HepG2 (cell line): ENCODE measurements at regions not wholly inside any gene's neighbourhood (a gene's known extent, or its start where the extent isn't known, plus 50 kb on each side); places are given as distances from the start of the nearest gene placed in this dataset.

Source experiments
- ATAC-seq: fragments of 200-7000 bp; cut with Tn5 transposase; 3 replicates; pipeline ENCODE4 v1.9.1; 2020; ENCODE audit warnings: mild to moderate bottlenecking, moderate library complexity
- BruUV-seq: library from RNA; stranded (reverse); fragments of 400-500 nt; replicated peaks from 2 replicates; lab custom pipeline; 2021; lab: Mats Ljungman, UMichigan
- CTCF ChIA-PET: fragments of 300-600 bp; formaldehyde crosslinking; extraction: SDS; loops from one replicate; lab custom pipeline; 2021; ENCODE audit warnings: low total read pairs, inconsistent platforms, low intra/inter-chr PET ratio; lab: Yijun Ruan, JAX
- POLR2A ChIA-PET: fragments of 350-600 bp; sonication (Branson Sonifier 250); formaldehyde crosslinking; loops from one replicate; lab custom pipeline; 2020; ENCODE audit warnings: antibody characterized with exemption, inconsistent platforms; lab: Yijun Ruan, JAX
- DNase-seq: peaks from one replicate; pipeline ENCODE4 v3.0.0-alpha.2; 2015; ENCODE audit warnings: low spot score
- FAIRE-seq: peaks from 3 replicates; lab custom pipeline; 2011; peaks lifted over from hg19 to GRCh38; lab: Jason Lieb, UNC
- H2AFZ ChIP-seq: one replicate; pipeline ENCODE4 v1.6.1; 2011; ENCODE audit warnings: low read length, inconsistent platforms
- H3K27ac ChIP-seq: fragments of 300-600 bp; 3 replicates; pipeline ENCODE4 v1.8.0; 2011; ENCODE audit warnings: mixed run types, mild to moderate bottlenecking, mixed read lengths, low read length, inconsistent platforms; ENCODE audit not compliant: insufficient read depth; ENCODE audit errors: extremely low read length
- H3K27me3 ChIP-seq, 2 experiments: fragments of 200-600 bp in 1 of 2; 2 replicates in 1 of 2; 3 replicates in 1 of 2; pipeline versions ENCODE4 v1.6.0 to v1.8.0; 2011; ENCODE audit warnings: low read length in 2 of 2, mild to moderate bottlenecking in 2 of 2, moderate library complexity in 2 of 2, inconsistent platforms in 1 of 2; ENCODE audit not compliant: insufficient read depth in 2 of 2, control insufficient read depth in 1 of 2
- H3K36me3 ChIP-seq, 2 experiments: fragments of 200-600 bp in 1 of 2; replicated peaks in 1 of 2; 2 replicates in 1 of 2; 3 replicates in 1 of 2; pipeline versions ENCODE4 v1.5.1 to v1.8.0; 2011; ENCODE audit warnings: low read length in 2 of 2, inconsistent platforms in 1 of 2; ENCODE audit not compliant: insufficient read depth in 2 of 2, control insufficient read depth in 1 of 2
- H3K4me1 ChIP-seq: 2 replicates; pipeline ENCODE4 v1.5.1; 2012; ENCODE audit warnings: low read length, inconsistent platforms; ENCODE audit not compliant: insufficient read depth
- H3K4me2 ChIP-seq: 2 replicates; pipeline ENCODE4 v1.6.0; 2011; ENCODE audit warnings: low read depth, low read length, inconsistent platforms
- H3K4me3 ChIP-seq, 3 experiments: fragments of 200-600 bp in 1 of 3; sonication (generic), shearing (Covaris generic) in 1 of 3; replicated peaks in 1 of 3; 2 replicates each; pipeline ENCODE4 v1.5.1; 2011 to 2016; ENCODE audit warnings: low read length in 3 of 3, inconsistent platforms in 2 of 3, low read depth in 2 of 3, mild to moderate bottlenecking in 2 of 3, control low read depth in 1 of 3, mixed read lengths in 1 of 3; ENCODE audit not compliant: insufficient read depth in 1 of 3
- H3K79me2 ChIP-seq: one replicate; pipeline ENCODE4 v1.6.1; 2011; ENCODE audit warnings: low read length, inconsistent platforms; ENCODE audit not compliant: insufficient read depth
- H3K9ac ChIP-seq: 2 replicates; pipeline ENCODE4 v1.6.0; 2011; ENCODE audit warnings: mild to moderate bottlenecking, low read depth, low read length, inconsistent platforms; ENCODE audit not compliant: insufficient read depth
- H3K9me3 ChIP-seq: 2 replicates; pipeline ENCODE4 v1.5.1; 2012; ENCODE audit warnings: mild to moderate bottlenecking, low read length
- H4K20me1 ChIP-seq: 2 replicates; pipeline ENCODE4 v1.6.0; 2011; ENCODE audit warnings: inconsistent platforms, mild to moderate bottlenecking, low read length, moderate library complexity; ENCODE audit not compliant: insufficient read depth
- ARNT ChIP-seq: fragments of 450-650 bp; IDR thresholded peaks from 2 replicates; pipeline ENCODE4 v1.6.1; 2017
- IRF2 ChIP-seq: IDR thresholded peaks from 2 replicates; pipeline ENCODE4 v1.6.1; 2018; ENCODE audit warnings: missing genetic modification reagents, missing compliant biosample characterization
- NCOA1 ChIP-seq: sonication (generic); formaldehyde crosslinking; IDR thresholded peaks from 2 replicates; pipeline ENCODE4 v1.9.0; 2021; ENCODE audit warnings: missing genetic modification reagents
- NRL ChIP-seq: sonication (generic); formaldehyde crosslinking; IDR thresholded peaks from 2 replicates; pipeline ENCODE4 v1.5.0; 2020; ENCODE audit warnings: missing genetic modification reagents, mild to moderate bottlenecking, moderate library complexity, borderline replicate concordance
- PRMT3 ChIP-seq: sonication (generic); formaldehyde crosslinking; IDR thresholded peaks from 2 replicates; pipeline ENCODE4 v1.8.1; 2022; ENCODE audit warnings: low read depth, mild to moderate bottlenecking, moderate library complexity, missing genetic modification reagents, borderline replicate concordance
- SMAD9 ChIP-seq: sonication (generic); formaldehyde crosslinking; IDR thresholded peaks from 2 replicates; pipeline ENCODE4 v1.5.1; 2020; ENCODE audit warnings: mild to moderate bottlenecking, missing genetic modification reagents
- SRSF1 ChIP-seq: fragments of 200-400 bp; formaldehyde crosslinking; optimal IDR thresholded peaks from 2 replicates; pipeline ENCODE3; 2017; ENCODE audit warnings: mild to moderate bottlenecking, low read depth, low read length, moderate library complexity
- ZNF496 ChIP-seq: sonication (generic); formaldehyde crosslinking; IDR thresholded peaks from 2 replicates; pipeline ENCODE4 v1.8.1; 2023; ENCODE audit warnings: mild to moderate bottlenecking, moderate library complexity, missing genetic modification reagents; ENCODE audit not compliant: insufficient replicate concordance
- ZNF766 ChIP-seq: sonication (generic); formaldehyde crosslinking; IDR thresholded peaks from 2 replicates; pipeline ENCODE4 v1.5.0; 2020; ENCODE audit warnings: missing genetic modification reagents, borderline replicate concordance
- ZNF773 ChIP-seq: sonication (generic); formaldehyde crosslinking; IDR thresholded peaks from 2 replicates; pipeline ENCODE4 v1.4.0; 2020; ENCODE audit warnings: missing genetic modification reagents, borderline replicate concordance
- WGBS: methylation state at CpG from one replicate; pipeline ENCODE4 v1.1.6; 2017; ENCODE audit warnings: low lambda C conversion rate; 5-methylcytosine and 5-hydroxymethylcytosine counted together
- in situ Hi-C: cut with HindIII; loops from 2 replicates; pipeline ENCODE4 v1.10.0; 2017; ENCODE audit warnings: low pct_unique_long_range_greater_than_20kb; ENCODE audit not compliant: extremely low pct_ligation_motif_present
- intact Hi-C: fragments of 100-400 bp; cut with micrococcal nuclease; formaldehyde crosslinking; loops from one replicate; pipeline ENCODE4 v1.10.0; 2022; ENCODE audit not compliant: unreplicated experiment
- TF ChIP-seq, protein P1 (sequence below), 2 experiments: sonication (generic) in 1 of 2; formaldehyde crosslinking in 1 of 2; IDR thresholded peaks; 2 replicates each; pipeline versions ENCODE4 v1.6.1 to v1.9.0; 2014 to 2022; ENCODE audit warnings: antibody characterized with exemption in 1 of 2, borderline replicate concordance in 1 of 2, inconsistent platforms in 1 of 2, low read depth in 1 of 2, missing genetic modification reagents in 1 of 2
- TF ChIP-seq, protein P2 (sequence below): IDR thresholded peaks from 2 replicates; pipeline ENCODE4 v1.6.1; 2016; ENCODE audit warnings: low read depth, borderline replicate concordance
- TF ChIP-seq, protein P3 (sequence below): sonication (generic); formaldehyde crosslinking; IDR thresholded peaks from 2 replicates; pipeline ENCODE4 v1.4.0; 2020; ENCODE audit warnings: missing genetic modification reagents, borderline replicate concordance

DNA sequence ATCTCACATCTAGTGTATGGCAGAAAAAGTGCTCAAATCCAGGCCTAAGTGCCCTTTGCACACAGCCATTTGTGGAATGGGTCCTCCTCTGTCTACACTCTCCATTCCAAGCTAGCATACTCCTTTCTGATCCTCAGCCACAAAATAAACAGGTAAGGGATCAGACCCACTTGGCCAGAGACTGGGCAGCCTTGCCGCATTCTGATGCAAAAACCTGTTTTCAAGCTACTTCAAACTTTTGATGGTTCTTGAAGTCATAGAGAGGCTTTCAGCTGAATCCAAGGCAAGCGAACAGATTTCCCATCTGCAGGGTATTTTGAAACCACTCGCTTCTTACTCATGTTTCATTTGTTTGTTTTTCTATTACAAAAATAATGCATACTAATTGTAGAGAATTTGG is 136.6 kb upstream of the NAV2 start:
- Histone ChIP-seq H4K20me1 (no peaks in the 10 kb centered on the region), H3K9me3 (no peaks in the 10 kb centered on the region), H2AFZ (no peak overlapping the region), H3K4me3 (no peak overlapping the region), H3K27ac (no peak overlapping the region), H3K27me3 (peaks cover 1 to 4% of the 10 kb centered on the region in 2 experiments; a peak in 1 of 5 replicates), H3K79me2 (no peaks in the 10 kb centered on the region), H3K4me2 (no peak overlapping the region), H3K4me1 (no peaks in the 10 kb centered on the region), H3K9ac (no peak overlapping the region), H3K36me3 (no peaks in the 10 kb centered on the region)
- BruUV-seq, result no TSS peak
- FAIRE-seq, result no peak
- 3% methylated on average over 3 of the region's 3 CpGs for WGBS
- in situ Hi-C loops (no loop called here), intact Hi-C loops (no loop called here)
- ATAC-seq, result no peak
- CTCF ChIA-PET, result no interaction called here
- no peak for DNase-seq
- TF ChIP-seq, protein P1, sequence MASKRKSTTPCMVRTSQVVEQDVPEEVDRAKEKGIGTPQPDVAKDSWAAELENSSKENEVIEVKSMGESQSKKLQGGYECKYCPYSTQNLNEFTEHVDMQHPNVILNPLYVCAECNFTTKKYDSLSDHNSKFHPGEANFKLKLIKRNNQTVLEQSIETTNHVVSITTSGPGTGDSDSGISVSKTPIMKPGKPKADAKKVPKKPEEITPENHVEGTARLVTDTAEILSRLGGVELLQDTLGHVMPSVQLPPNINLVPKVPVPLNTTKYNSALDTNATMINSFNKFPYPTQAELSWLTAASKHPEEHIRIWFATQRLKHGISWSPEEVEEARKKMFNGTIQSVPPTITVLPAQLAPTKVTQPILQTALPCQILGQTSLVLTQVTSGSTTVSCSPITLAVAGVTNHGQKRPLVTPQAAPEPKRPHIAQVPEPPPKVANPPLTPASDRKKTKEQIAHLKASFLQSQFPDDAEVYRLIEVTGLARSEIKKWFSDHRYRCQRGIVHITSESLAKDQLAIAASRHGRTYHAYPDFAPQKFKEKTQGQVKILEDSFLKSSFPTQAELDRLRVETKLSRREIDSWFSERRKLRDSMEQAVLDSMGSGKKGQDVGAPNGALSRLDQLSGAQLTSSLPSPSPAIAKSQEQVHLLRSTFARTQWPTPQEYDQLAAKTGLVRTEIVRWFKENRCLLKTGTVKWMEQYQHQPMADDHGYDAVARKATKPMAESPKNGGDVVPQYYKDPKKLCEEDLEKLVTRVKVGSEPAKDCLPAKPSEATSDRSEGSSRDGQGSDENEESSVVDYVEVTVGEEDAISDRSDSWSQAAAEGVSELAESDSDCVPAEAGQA (IDR thresholded peaks at IDR 0.05; ENCODE audit: low read depth), result no peak
- TF ChIP-seq, protein P1 (CRISPR knock-in tag; IDR thresholded peaks at IDR 0.05; ENCODE audit: borderline replicate concordance), result no peak
- no peak for TF ChIP-seq ZNF766 (CRISPR knock-in tag)
- TF ChIP-seq NCOA1, result no peak
- TF ChIP-seq IRF2, result no peak
- TF ChIP-seq ARNT, result no peak
- no peak for TF ChIP-seq ZNF773 (CRISPR knock-in tag)
- no peak for TF ChIP-seq NRL
- TF ChIP-seq, protein P2, sequence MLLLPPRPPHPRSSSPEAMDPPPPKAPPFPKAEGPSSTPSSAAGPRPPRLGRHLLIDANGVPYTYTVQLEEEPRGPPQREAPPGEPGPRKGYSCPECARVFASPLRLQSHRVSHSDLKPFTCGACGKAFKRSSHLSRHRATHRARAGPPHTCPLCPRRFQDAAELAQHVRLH, result no peak
- TF ChIP-seq ZNF496 (CRISPR knock-in tag), result no peak
- TF ChIP-seq SRSF1, result no peak
- TF ChIP-seq, protein P3, sequence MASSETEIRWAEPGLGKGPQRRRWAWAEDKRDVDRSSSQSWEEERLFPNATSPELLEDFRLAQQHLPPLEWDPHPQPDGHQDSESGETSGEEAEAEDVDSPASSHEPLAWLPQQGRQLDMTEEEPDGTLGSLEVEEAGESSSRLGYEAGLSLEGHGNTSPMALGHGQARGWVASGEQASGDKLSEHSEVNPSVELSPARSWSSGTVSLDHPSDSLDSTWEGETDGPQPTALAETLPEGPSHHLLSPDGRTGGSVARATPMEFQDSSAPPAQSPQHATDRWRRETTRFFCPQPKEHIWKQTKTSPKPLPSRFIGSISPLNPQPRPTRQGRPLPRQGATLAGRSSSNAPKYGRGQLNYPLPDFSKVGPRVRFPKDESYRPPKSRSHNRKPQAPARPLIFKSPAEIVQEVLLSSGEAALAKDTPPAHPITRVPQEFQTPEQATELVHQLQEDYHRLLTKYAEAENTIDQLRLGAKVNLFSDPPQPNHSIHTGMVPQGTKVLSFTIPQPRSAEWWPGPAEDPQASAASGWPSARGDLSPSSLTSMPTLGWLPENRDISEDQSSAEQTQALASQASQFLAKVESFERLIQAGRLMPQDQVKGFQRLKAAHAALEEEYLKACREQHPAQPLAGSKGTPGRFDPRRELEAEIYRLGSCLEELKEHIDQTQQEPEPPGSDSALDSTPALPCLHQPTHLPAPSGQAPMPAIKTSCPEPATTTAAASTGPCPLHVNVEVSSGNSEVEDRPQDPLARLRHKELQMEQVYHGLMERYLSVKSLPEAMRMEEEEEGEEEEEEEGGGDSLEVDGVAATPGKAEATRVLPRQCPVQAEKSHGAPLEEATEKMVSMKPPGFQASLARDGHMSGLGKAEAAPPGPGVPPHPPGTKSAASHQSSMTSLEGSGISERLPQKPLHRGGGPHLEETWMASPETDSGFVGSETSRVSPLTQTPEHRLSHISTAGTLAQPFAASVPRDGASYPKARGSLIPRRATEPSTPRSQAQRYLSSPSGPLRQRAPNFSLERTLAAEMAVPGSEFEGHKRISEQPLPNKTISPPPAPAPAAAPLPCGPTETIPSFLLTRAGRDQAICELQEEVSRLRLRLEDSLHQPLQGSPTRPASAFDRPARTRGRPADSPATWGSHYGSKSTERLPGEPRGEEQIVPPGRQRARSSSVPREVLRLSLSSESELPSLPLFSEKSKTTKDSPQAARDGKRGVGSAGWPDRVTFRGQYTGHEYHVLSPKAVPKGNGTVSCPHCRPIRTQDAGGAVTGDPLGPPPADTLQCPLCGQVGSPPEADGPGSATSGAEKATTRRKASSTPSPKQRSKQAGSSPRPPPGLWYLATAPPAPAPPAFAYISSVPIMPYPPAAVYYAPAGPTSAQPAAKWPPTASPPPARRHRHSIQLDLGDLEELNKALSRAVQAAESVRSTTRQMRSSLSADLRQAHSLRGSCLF (CRISPR knock-in tag), result no peak
- TF ChIP-seq SMAD9 (CRISPR knock-in tag), result no peak
- no peak for TF ChIP-seq PRMT3 (CRISPR knock-in tag)
- POLR2A ChIA-PET, result no interaction called here
